Coronary artery (tissue), 2 donors: ENCODE measurements at regions not wholly inside any gene's neighbourhood (a gene's known extent, or its start where the extent isn't known, plus 50 kb on each side); places are given as distances from the start of the nearest gene placed in this dataset.
A peak's percentile ranks its signal among the peaks of the same experiment; 100 is the strongest.
"Not testable (repeated sequence)": the region's sequence is repeated elsewhere in the genome, so short reads cannot be mapped to it uniquely, and the experiment has no call there.

ENCODE experiments used
- DNase-seq: peaks from one replicate; pipeline ENCODE4 v3.0.0-alpha.2; 2017; ENCODE audit warnings: low spot score
- H3K27ac ChIP-seq, 2 donors: fragments of 200-600 bp; sonication (generic); one replicate each; pipeline ENCODE4 v1.5.1; 2016 to 2019
- H3K4me3 ChIP-seq: fragments of 200-600 bp; sonication (generic); 2 replicates; pipeline ENCODE4 v1.5.1; 2016; ENCODE audit warnings: mild to moderate bottlenecking, moderate library complexity
- TF ChIP-seq, protein P1 (sequence below): fragments of 200-600 bp; sonication (generic); IDR thresholded peaks from one replicate; pipeline ENCODE4 v1.5.1; 2019; ENCODE audit warnings: antibody characterized with exemption

DNA sequence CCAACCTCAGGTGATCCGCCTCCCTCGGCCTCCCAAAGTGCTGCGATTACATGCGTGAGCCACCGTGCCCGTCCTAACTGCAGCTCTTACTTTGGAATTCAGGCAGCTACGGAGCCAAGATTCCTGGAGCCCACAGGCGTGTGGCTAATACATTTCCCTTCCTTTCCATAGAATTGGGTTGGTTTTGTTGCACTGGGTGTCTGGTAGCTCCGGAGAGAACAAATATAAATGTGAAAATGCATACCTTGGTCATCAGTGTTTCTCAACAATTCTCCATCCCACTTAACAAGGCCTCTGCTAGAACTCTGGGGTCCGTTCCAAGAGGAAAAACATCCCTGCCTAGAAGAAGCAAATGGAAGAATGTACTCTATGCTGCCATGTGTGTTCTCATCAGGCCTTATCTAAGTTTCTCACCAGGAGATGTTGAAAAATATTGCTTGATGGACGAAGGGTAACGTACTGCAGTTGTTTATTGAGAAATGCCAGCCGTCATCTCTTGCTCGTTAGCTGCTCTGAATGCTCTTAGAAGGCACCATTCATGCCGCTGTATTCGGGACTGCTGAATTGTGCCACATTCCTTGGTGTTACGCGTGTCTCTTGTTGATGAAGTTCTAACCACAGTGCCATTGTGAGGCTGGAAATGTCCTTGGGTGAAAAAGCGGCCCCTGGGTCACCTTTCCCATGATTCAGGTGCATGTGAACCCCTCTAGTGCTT is 50.5 kb upstream of the CD99 start:
- TF ChIP-seq, protein P1, sequence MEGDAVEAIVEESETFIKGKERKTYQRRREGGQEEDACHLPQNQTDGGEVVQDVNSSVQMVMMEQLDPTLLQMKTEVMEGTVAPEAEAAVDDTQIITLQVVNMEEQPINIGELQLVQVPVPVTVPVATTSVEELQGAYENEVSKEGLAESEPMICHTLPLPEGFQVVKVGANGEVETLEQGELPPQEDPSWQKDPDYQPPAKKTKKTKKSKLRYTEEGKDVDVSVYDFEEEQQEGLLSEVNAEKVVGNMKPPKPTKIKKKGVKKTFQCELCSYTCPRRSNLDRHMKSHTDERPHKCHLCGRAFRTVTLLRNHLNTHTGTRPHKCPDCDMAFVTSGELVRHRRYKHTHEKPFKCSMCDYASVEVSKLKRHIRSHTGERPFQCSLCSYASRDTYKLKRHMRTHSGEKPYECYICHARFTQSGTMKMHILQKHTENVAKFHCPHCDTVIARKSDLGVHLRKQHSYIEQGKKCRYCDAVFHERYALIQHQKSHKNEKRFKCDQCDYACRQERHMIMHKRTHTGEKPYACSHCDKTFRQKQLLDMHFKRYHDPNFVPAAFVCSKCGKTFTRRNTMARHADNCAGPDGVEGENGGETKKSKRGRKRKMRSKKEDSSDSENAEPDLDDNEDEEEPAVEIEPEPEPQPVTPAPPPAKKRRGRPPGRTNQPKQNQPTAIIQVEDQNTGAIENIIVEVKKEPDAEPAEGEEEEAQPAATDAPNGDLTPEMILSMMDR: no peak
- no peak for DNase-seq
- Histone ChIP-seq H3K4me3 (no peak overlapping the region), H3K27ac (no peak overlapping the region)

DNA sequence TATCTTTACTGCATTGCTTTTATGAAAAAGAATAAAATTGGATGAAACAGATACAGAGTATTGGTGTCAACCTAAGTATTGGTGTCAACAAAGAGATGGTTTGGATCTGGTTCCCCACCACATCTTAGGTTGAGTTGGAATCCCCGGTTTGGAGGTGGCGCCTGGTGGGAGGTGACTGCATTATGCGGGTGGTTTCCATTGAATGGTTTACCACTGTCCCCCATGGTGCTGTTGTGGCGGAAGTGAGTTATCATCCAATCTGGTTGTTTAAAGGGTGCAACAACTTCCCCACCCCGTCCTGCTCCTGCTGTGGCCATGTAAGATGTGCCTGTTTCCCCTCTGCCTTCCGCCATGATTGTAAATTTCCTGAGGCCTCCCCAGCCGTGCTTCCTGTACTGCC is 52.8 kb upstream of the CD99 start:
- TF ChIP-seq, protein P1: no peak
- DNase-seq: no peak
- no peak overlapping the region for H3K27ac ChIP-seq
- H3K4me3 ChIP-seq: no peak overlapping the region

- Histone ChIP-seq H3K4me3 (no peak overlapping the region), H3K27ac (no peak overlapping the region)
- TF ChIP-seq, protein P1: no peak
- DNase-seq: no peak
Observed at GRCh38 chrX:2635342-2635741, 55.8 kb upstream of the CD99 start.

- no peak for DNase-seq
- Histone ChIP-seq H3K27ac (no peak overlapping the region), H3K4me3 (no peak overlapping the region)
- TF ChIP-seq, protein P1: no peak
Observed at GRCh38 chrX:2632533-2633504, 58.3 kb upstream of the CD99 start.

DNA sequence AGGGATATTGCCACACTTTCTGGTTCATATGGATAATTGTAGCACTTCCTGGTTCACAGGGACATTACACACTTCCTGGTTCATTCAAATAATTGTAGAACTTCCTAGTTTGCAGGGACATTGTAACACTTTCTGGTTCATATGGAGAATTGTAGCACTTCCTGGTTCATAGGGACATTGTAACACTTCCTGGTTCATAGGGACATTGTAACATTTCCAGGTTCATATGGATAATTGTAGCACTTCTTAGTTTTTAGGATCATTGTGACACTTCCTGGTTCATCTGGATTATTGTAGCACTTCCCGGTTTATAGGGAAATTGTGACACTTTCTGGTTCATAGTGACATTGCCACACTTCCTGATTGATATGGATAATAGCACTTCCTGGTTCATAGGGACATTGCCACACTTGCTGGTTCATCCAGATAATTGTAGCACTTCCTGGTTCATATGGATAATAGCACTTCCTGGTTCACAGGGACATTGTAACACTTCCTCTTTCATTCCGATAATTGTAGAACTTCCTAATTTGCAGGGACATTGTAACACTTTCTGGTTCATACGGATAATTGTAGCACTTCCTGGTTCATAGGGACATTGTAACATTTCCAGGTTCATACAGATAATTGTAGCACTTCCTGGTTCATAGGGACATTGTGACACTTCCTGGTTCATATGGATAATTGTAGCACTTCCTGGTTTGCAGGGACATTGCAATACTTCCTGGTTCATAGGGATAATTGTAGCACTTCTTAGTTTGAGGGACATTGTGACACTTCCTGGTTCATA is 59.2 kb upstream of the CD99 start:
- TF ChIP-seq, protein P1: no peak
- no peak overlapping the region for H3K27ac ChIP-seq
- DNase-seq: no peak
- H3K4me3 ChIP-seq: no peak overlapping the region

DNA sequence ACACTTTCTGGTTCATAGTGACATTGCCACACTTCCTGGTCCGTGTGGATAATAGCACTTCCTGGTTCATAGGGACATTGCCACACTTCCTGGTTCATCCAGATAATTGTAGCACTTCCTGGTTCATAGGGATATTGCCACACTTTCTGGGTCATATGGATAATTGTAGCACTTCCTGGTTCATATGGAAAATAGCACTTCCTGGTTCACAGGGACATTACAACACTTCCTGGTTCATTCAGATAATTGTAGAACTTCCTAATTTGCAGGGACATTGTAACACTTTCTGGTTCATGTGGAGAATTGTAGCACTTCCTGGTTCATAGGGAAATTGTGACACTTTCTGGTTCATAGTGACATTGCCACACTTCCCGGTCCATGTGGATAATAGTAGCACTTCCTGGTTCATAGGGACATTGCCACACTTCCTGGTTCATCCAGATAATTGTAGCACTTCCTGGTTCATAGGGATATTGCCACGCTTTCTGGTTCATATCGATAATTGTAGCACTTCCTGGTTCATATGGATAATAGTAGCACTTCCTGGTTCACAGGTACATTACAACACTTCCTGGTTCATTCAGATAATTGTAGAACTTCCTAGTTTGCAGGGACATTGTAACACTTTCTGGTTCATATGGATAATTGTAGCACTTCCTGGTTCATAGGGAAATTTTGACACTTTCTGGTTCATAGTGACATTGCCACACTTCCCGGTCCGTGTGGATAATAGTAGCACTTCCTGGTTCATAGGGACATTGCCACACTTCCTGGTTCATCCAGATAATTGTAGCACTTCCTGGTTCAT is 60.0 kb upstream of the CD99 start:
- peak overlapping the region in 1 of 2 donors; percentile 48 for H3K27ac ChIP-seq
- DNase-seq, H3K4me3 ChIP-seq: not testable (repeated sequence)

DNA sequence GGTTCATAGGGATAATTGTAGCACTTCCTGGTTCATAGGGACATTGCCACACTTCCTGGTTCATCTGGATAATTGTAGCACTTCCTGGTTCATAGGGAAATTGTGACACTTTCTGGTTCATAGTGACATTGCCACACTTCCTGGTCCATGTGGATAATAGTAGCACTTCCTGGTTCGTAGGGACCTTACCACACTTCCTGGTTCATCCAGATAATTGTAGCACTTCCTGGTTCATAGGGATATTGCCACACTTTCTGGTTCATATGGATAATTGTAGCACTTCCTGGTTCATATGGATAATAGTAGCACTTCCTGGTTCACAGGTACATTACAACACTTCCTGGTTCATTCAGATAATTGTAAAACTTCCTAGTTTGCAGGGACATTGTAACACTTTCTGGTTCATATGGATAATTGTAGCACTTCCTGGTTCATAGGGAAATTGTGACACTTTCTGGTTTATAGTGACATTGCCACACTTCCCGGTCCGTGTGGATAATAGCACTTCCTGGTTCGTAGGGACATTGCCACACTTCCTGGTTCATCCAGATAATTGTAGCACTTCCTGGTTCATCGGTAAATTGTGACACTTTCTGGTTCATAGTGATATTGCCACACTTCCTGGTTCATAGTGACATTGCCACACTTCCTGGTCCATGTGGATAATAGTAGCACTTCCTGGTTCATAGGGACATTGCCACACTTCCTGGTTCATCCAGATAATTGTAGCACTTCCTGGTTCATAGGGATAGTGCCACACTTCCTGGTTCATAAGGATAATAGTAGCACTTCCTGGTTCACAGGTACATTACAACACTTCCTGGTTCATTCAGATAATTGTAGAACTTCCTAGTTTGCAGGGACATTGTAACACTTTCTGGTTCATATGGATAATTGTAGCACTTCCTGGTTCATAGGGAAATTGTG is 60.8 kb upstream of the CD99 start:
- H3K27ac ChIP-seq: peak overlapping the region in 1 of 2 donors; percentile 48
- not testable (repeated sequence) for DNase-seq, H3K4me3 ChIP-seq
